Right renal cortex interstitium (tissue), 3 donors: ENCODE measurements at regions not wholly inside any gene's neighbourhood (a gene's known extent, or its start where the extent isn't known, plus 50 kb on each side); places are given as distances from the start of the nearest gene placed in this dataset.
"Not testable (repeated sequence)": the region's sequence is repeated elsewhere in the genome, so short reads cannot be mapped to it uniquely, and the experiment has no call there.

Experiments
- DNase-seq, 3 donors: peaks; one replicate each; pipeline ENCODE4 v3.0.0-alpha.2; 2013; ENCODE audit warnings: low read depth in 3 of 3, low spot score in 2 of 3

DNA sequence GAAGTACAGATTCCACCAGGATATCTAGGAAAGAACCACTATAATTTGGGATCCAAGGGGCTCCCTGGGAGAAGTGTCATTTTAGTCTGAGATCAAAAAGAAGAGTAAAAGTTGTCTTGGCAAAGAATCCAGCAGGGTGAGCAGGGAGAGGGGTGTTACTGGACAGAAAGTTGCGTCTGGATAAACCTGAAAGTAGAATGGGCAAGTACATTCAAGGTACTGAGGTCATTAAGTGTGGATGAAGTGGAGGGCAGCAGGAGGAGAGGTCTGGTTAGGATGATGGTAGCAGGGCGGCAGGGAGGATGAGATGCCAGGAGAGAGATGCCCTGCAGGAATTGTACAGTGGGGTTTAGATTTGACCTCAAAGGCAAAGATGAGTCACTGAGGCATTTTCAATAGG is 253.3 kb downstream of the KLF13 start:
- no peak for DNase-seq

DNA sequence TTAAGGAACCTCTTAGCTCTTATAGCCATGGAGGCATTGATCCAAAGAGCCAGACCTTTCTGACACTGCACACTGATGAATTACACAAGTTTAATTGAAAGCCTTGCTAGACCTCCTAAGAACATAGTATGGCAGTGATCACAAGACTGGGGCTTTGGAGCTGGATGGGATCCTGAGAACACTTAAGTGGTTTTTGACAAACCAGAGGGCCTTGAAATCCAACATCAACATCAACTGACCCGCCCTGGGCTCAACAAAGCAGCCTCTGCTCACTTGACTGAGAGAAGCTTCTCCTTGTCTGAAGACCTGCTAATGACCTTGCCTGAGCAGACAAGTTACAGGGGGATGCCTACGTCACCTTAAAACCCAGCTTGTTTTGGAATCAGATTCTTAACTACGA is 257.6 kb downstream of the KLF13 start:
- DNase-seq = no peak

DNA sequence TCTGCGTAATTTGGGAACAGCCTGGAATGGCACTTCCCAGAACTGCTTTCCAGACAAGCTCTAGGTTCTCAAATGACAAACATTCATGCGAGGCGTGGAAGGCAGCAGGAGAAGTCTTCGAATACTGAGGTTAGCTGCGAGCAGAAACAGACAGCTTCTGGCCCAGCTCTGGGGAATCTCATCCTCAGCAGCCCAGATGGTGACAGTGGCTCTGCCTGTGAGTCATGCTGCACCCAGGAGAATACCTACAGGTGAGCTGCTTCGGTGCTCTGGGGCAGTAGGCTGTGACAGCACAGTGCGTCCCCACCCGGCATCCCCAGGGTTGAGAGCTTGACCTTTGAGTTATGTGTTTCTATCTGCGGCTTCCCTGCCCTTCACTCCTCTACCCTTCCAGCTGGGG is 258.6 kb downstream of the KLF13 start:
- no peak for DNase-seq

DNA sequence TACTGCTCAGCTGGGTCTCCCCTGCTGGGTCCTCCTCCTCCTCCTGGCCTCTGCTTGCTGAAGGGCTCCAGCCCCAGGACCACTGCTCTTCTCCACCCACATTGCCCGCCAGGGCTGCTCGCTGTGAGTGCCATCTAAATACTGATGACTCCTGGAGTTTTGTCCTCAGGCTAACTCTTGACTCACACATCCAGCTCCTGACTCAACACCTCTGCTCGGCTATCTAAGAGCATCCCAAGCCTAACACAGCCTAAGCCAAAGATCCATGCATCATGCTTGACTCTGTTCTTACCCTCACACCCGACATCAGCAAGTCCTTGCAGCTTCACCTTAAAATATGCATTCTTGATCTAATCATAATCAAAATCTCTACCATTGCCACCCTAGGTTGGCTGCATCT is 260.2 kb downstream of the KLF13 start:
- no peak for DNase-seq

DNA sequence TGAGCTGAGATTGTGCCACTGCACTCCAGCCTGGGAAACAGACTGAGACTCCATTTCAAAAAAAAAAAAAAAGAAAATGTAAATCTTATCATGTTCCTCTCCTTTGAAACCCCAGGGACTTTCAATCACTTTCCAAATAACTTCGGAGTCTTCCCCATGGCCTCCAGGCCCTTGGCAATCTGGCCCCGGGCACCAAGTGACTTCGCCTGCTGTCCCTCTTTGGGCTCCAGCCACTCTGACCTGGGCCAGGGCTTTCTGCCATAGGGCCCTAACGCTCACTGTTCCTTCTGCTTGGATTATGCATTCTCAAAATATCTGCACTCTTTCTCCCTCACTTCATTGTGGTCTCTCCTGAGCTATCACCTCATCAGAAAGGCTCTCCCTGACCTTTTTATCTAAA is 260.9 kb downstream of the KLF13 start:
- DNase-seq = no peak

DNA sequence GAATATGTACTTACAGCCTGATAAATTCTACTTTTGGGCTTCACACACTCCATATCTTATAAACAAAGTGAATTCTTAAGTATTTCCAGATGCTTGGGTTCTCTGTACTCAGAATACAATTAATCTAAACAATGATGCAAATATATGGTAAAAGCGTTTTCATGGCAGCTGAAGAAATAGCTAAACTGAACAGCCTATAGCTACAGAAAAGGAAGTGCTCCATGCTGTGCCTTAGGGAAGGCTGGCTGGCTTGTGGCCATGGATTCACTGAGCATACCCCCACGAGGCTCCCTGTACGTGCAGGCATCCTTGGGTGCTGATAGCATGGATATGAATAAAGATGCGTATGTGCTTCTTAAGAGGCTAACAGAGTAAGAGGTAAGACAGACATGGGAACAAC is 264.0 kb downstream of the KLF13 start:
- DNase-seq = no peak

- no peak for DNase-seq
Observed at GRCh38 chr15:31591908-31592307, 265.3 kb downstream of the KLF13 start.

- no peak for DNase-seq
Observed at GRCh38 chr15:31597466-31597865, 270.8 kb downstream of the KLF13 start.

GRCh38 chr15:31598620-31599019 is 272.0 kb downstream of the KLF13 start:
- no peak for DNase-seq

GRCh38 chr15:31605467-31605931 is 278.9 kb downstream of the KLF13 start:
- no peak for DNase-seq

DNA sequence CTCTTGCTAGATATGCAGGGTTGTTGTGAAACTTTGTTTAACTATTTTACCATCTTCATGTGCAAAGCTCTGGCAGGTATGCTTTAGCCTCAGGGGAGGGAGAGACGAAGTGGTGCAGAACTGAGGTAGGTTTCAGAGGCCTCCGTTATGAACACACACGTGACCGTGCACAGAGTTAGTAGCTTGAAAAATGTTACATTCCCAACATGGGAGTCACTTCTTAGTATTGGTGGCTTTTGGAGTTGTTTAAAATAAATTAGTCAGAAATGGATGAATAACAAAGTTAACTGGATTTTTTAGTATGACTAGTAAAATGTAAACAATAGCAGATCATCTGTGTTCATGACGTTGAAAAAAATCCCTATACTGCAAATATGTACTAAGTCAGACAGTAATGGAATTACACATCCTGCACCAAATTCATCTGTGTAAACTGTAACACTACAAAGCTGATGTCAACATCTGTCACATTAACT is 279.6 kb downstream of the KLF13 start:
- DNase-seq = no peak

DNA sequence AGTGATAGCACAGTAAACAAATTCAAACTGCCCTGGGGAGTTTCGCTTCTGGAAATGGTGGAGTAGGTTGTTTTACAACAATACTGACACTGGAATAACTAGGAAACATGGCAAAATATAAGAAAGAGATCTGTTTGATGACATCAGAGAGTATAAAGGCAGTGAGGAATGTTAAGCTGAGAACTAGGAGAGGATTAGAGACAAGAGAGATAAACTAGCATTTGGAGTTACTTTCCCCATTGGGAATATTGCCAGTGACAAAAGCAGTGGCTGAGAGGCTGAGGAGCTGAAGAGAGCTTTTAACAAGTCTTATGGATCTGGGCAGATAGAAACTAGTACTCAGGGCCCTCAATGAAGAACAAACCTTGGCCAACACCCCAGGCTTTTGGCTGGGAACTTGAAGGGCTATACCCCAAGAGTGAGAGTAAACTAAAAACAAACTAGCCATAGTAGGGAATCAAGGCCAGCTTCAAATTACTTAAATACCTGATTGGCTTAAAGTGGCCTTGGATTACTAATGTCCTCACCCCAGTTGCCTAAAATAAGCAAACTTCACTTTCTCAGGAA is 280.4 kb downstream of the KLF13 start:
- no peak for DNase-seq

DNA sequence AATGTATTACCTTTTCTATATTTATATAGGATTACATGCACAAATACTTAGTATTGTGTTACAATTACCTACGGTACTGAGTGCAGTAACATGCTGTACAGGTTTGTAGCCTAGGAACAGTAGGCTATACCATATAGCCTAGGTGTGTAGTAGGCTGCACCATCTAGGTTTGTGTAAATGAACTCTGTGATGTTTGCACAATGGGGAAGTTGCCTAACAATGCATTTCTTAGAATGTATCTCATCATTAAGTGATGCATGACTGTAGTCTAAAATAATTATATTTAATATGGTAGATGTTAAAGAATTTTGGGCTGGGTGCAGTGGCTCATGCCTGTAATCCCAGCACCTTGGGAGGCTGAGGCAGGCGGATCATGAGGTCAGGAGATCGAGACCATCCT is 281.0 kb downstream of the KLF13 start:
- DNase-seq = no peak

DNA sequence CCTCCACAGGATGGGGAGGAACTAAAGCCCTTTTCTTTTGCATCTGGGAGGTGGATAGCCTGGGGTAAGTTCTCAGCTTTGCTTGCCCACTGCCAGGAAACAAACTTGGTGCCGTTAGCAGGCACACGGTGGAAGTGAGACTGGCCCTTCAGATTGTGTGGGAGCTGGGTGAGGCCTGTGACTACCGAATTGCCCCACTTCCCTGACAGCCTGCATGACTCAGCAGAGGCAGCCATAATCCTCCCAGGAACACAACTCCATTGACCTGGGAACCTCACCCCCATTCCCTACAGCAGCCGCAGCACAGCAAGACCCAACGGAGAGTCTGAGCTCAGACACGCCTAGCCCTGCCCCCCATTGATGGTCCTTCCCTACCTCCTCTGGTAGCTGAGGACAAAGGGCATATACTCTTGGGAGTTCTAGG is 282.6 kb downstream of the KLF13 start:
- DNase-seq = no peak

- DNase-seq = no peak
Observed at GRCh38 chr15:31609906-31610305, 283.3 kb downstream of the KLF13 start.

GRCh38 chr15:31615643-31616415 is 289.2 kb downstream of the KLF13 start:
- DNase-seq = no peak

DNA sequence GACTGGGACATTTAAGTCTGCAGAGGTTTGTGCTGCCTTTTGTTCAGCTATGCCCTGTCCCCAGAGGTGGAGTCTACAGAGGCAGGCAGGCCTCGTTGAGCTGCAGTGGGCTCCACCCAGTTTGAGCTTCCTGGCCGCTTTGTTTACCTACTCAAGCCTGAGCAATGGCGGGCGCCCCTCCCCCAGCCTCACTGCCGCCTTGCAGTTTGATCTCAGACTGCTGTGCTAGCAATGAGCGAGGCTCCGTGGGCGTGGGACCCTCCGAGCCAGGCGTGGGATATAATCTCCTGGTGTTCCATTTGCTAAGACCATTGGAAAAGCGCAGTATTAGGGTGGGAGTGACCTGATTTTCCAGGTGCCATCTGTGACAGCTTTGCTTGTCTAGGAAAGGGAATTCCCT is 296.7 kb downstream of the KLF13 start:
- DNase-seq = not testable (repeated sequence)

DNA sequence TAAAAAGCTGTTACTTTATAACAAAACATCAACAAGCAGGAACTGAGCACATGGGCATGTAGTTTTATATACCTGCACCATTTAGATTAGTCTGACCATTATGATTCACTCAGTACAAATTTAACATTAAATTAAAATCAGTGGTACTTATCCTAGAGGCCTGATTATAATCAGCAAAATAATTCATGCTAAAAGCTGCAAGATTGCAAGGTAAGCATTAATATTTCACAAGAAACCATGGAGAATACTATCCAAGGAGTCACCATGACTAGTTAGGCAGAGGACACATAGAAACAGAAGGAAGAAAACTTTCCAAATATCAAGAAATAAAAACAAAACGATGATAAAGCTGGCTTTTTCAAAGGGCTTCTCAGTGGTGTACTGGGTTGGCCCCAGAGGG is 297.5 kb downstream of the KLF13 start:
- not testable (repeated sequence) for DNase-seq

- DNase-seq = peak in 1 of 3 donors; percentile 1
Observed at GRCh38 chr15:31635715-31636114, 309.1 kb downstream of the KLF13 start.

- not testable (repeated sequence) for DNase-seq
Observed at GRCh38 chr15:31636911-31637310, 310.3 kb downstream of the KLF13 start.

DNA sequence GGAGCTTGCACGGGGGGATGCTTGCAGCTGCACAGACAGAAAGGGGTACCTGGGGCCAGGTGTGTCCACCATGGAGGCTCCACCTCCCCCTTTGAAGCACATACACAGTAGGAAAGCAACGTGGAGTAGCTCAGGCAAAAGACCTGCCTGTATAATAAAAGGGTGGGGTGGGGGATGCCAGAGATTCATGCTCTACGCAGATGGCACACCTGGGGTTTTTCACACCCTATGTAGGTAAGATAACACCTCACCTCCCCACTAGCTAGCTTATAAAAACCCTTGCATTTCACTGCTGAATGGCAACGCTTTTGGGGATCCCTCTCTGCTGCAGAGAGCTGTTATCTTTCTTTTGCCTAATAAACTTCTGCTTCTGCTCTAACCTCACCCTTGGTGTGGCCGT is 317.3 kb downstream of the KLF13 start:
- not testable (repeated sequence) for DNase-seq

DNA sequence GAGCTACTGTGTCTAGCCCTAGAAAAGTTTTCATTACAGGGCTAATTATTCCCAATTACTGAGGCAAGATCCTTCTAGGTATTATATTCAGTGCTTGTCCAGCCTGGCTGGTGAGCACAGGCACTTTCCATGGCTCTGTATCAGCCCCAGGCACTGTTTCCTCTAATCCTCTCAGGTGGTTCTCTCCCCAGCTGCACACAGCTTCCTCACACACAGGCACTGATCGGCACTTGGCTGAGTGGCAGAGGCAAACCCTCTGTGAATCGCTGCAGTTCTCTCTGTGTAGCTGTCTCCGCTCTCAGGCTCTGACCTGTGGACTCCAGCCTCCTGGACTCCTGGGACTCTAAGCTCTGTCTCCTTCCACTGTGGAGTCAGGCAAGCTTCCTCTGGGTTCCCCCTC is 318.1 kb downstream of the KLF13 start:
- DNase-seq = not testable (repeated sequence)
